IMR-90 (cell line): ENCODE measurements at regions not wholly inside any gene's neighbourhood (a gene's known extent, or its start where the extent isn't known, plus 50 kb on each side); places are given as distances from the start of the nearest gene placed in this dataset.

Experiments used
- ATAC-seq: fragments of 200-7000 bp; cut with Tn5 transposase; 2 replicates; pipeline ENCODE4 v1.9.1; 2020; ENCODE audit warnings: low read depth, mild to moderate bottlenecking, moderate library complexity
- BruUV-seq: library from RNA; stranded (reverse); fragments of 400-500 nt; replicated peaks from 2 replicates; lab custom pipeline; 2021; lab: Mats Ljungman, UMichigan
- CTCF ChIA-PET: fragments of 300-600 bp; formaldehyde crosslinking; extraction: SDS; loops from one replicate; lab custom pipeline; 2021; ENCODE audit warnings: antibody characterized with exemption; lab: Yijun Ruan, JAX
- POLR2A ChIA-PET: fragments of 300-600 bp; sonication (Branson Sonifier 250); formaldehyde crosslinking; loops from one replicate; lab custom pipeline; 2022; ENCODE audit warnings: antibody characterized with exemption; ENCODE audit not compliant: unreplicated experiment; lab: Charles Lee
- DNase-seq: peaks from one replicate; pipeline ENCODE4 v3.0.0; 2013
- H2AFZ ChIP-seq: replicated peaks from 2 replicates; pipeline ENCODE3; 2013; ENCODE audit warnings: low read length, mild to moderate bottlenecking; ENCODE audit not compliant: poor library complexity
- H2AK5ac ChIP-seq: 2 replicates; pipeline ENCODE4 v1.6.1; 2013; ENCODE audit warnings: low read depth, low read length, inconsistent platforms
- H2AK9ac ChIP-seq: replicated peaks from 2 replicates; pipeline ENCODE3; 2013; ENCODE audit warnings: mild to moderate bottlenecking, low read depth, low read length, moderate library complexity; ENCODE audit not compliant: poor library complexity
- H2BK120ac ChIP-seq: 2 replicates; pipeline ENCODE4 v1.6.1; 2013; ENCODE audit warnings: low read depth, low read length, inconsistent platforms
- H2BK15ac ChIP-seq: 3 replicates; pipeline ENCODE4 v1.6.1; 2013; ENCODE audit warnings: low read depth, low read length, inconsistent platforms
- H2BK20ac ChIP-seq: 2 replicates; pipeline ENCODE4 v1.6.1; 2013; ENCODE audit warnings: low read depth, mild to moderate bottlenecking, inconsistent platforms, low read length, moderate library complexity
- H2BK5ac ChIP-seq: 2 replicates; pipeline ENCODE4 v1.6.1; 2013; ENCODE audit warnings: mild to moderate bottlenecking, low read depth, low read length, inconsistent platforms; ENCODE audit not compliant: poor library complexity, severe bottlenecking
- H3K14ac ChIP-seq: replicated peaks from 2 replicates; pipeline ENCODE4 v1.6.1; 2013; ENCODE audit warnings: low read depth, low read length, inconsistent platforms
- H3K18ac ChIP-seq: 2 replicates; pipeline ENCODE4 v1.6.1; 2013; ENCODE audit warnings: low read depth, low read length, control low read depth
- H3K23ac ChIP-seq: 2 replicates; pipeline ENCODE4 v1.6.1; 2013; ENCODE audit warnings: low read depth, low read length, inconsistent platforms
- H3K27ac ChIP-seq: 2 replicates; pipeline ENCODE4 v1.5.1; 2013; ENCODE audit warnings: mild to moderate bottlenecking, control low read depth, low read length; ENCODE audit not compliant: insufficient read depth
- H3K27me3 ChIP-seq: 2 replicates; pipeline ENCODE4 v1.6.1; 2013; ENCODE audit warnings: low read length; ENCODE audit not compliant: control insufficient read depth, insufficient read depth
- H3K36me3 ChIP-seq: 2 replicates; pipeline ENCODE4 v1.6.1; 2013; ENCODE audit warnings: low read length, mixed read lengths; ENCODE audit not compliant: control insufficient read depth, insufficient read depth
- H3K4ac ChIP-seq: 2 replicates; pipeline ENCODE4 v1.6.1; 2013; ENCODE audit warnings: low read depth, low read length, inconsistent platforms
- H3K4me1 ChIP-seq: 2 replicates; pipeline ENCODE4 v1.6.1; 2013; ENCODE audit warnings: low read length, mixed read lengths; ENCODE audit not compliant: control insufficient read depth, insufficient read depth
- H3K4me2 ChIP-seq: 2 replicates; pipeline ENCODE4 v1.6.1; 2013; ENCODE audit warnings: low read depth, mild to moderate bottlenecking, control low read depth, low read length, moderate library complexity
- H3K4me3 ChIP-seq: 2 replicates; pipeline ENCODE4 v1.5.1; 2013; ENCODE audit warnings: low read depth, mild to moderate bottlenecking, control low read depth, low read length, moderate library complexity; ENCODE audit not compliant: insufficient read depth
- H3K56ac ChIP-seq: 2 replicates; pipeline ENCODE4 v1.6.1; 2013; ENCODE audit warnings: low read length, inconsistent platforms; ENCODE audit not compliant: insufficient read depth; ENCODE audit errors: extremely low read depth
- H3K79me1 ChIP-seq, 2 experiments: 2 replicates each; pipeline ENCODE4 v1.6.1; 2013; ENCODE audit warnings: low read length in 2 of 2, inconsistent platforms in 1 of 2, low read depth in 1 of 2
- H3K9ac ChIP-seq: 2 replicates; pipeline ENCODE4 v1.6.1; 2013; ENCODE audit warnings: low read depth, low read length, control low read depth
- H3K9me1 ChIP-seq: 2 replicates; pipeline ENCODE4 v1.6.1; 2013; ENCODE audit warnings: low read length, inconsistent platforms; ENCODE audit not compliant: insufficient read depth
- H3K9me3 ChIP-seq: 2 replicates; pipeline ENCODE4 v1.6.1; 2013; ENCODE audit warnings: low read length; ENCODE audit not compliant: control insufficient read depth, insufficient read depth
- H4K20me1 ChIP-seq: 2 replicates; pipeline ENCODE4 v1.6.1; 2013; ENCODE audit warnings: low read length, inconsistent platforms; ENCODE audit not compliant: insufficient read depth
- H4K5ac ChIP-seq: 2 replicates; pipeline ENCODE4 v1.6.1; 2013; ENCODE audit warnings: mild to moderate bottlenecking, low read depth, low read length, control low read depth
- H4K8ac ChIP-seq, 2 experiments: 2 replicates each; pipeline ENCODE4 v1.6.1; 2013; ENCODE audit warnings: low read depth in 2 of 2, low read length in 2 of 2, control low read depth in 1 of 2, inconsistent platforms in 1 of 2
- H4K91ac ChIP-seq: 2 replicates; pipeline ENCODE4 v1.6.1; 2013; ENCODE audit warnings: low read depth, low read length, inconsistent platforms; ENCODE audit not compliant: insufficient read depth
- BHLHE40 ChIP-seq: fragments of 150-350 bp; IDR thresholded peaks from 2 replicates; pipeline ENCODE4 v1.6.1; 2016; ENCODE audit warnings: mild to moderate bottlenecking, low read depth, low read length
- ELK1 ChIP-seq: fragments of 150-350 bp; IDR thresholded peaks from 2 replicates; pipeline ENCODE4 v1.6.1; 2016; ENCODE audit warnings: low read depth, mild to moderate bottlenecking, low read length, moderate library complexity, borderline replicate concordance
- FOS ChIP-seq: fragments of 150-350 bp; IDR thresholded peaks from 2 replicates; pipeline ENCODE4 v1.6.1; 2016; ENCODE audit warnings: low read depth, low read length
- MAFK ChIP-seq: IDR thresholded peaks from 2 replicates; pipeline ENCODE4 v1.6.1; 2012; ENCODE audit warnings: low read depth, low read length, improper control_type of control experiment
- MAZ ChIP-seq: IDR thresholded peaks from 2 replicates; pipeline ENCODE4 v1.6.1; 2012; ENCODE audit warnings: low read depth, mild to moderate bottlenecking, low read length, improper control_type of control experiment, moderate library complexity, borderline replicate concordance
- NFE2L2 ChIP-seq: fragments of 150-350 bp; IDR thresholded peaks from 2 replicates; pipeline ENCODE4 v1.6.1; 2016; ENCODE audit warnings: low read depth, mild to moderate bottlenecking, low read length
- POLR2A ChIP-seq: IDR thresholded peaks from 2 replicates; pipeline ENCODE4 v1.6.1; 2012; ENCODE audit warnings: mild to moderate bottlenecking, low read depth, low read length
- RAD21 ChIP-seq: IDR thresholded peaks from 2 replicates; pipeline ENCODE4 v1.6.1; 2012; ENCODE audit warnings: low read length, improper control_type of control experiment
- RCOR1 ChIP-seq: IDR thresholded peaks from 2 replicates; pipeline ENCODE4 v1.6.1; 2012; ENCODE audit warnings: mild to moderate bottlenecking, low read length, improper control_type of control experiment; ENCODE audit not compliant: insufficient replicate concordance
- RFX5 ChIP-seq: IDR thresholded peaks from 2 replicates; pipeline ENCODE4 v1.8.0; 2012; ENCODE audit warnings: low read depth, mild to moderate bottlenecking, low read length, moderate library complexity
- WGBS, 2 experiments: methylation state at CpG; one replicate each; pipeline versions ENCODE4 v1.1.5 to v1.1.7; 2013; ENCODE audit warnings: missing lambda C conversion rate in 2 of 2; ENCODE audit not compliant: insufficient read length in 1 of 2; ENCODE audit errors: extremely low coverage in 2 of 2; 5-methylcytosine and 5-hydroxymethylcytosine counted together
- dilution Hi-C: fragments of 300-500 bp; cut with HindIII; formaldehyde crosslinking; loops from one replicate; pipeline ENCODE4 v1.14.3; 2018; ENCODE audit warnings: low sequenced_read_pairs; ENCODE audit not compliant: unreplicated experiment
- in situ Hi-C: fragments of 300-500 bp; cut with MboI; formaldehyde crosslinking; loops from 3 replicates; pipeline ENCODE4 v1.14.3; 2019; ENCODE audit warnings: low sequenced_read_pairs, inconsistent platforms, mixed read lengths
- intact Hi-C: fragments of 100-400 bp; cut with micrococcal nuclease; formaldehyde crosslinking; loops from 2 replicates; pipeline ENCODE4 v1.10.0; 2022

- Histone ChIP-seq H3K18ac (no peak overlapping the region), H2AFZ (no peak overlapping the region), H2BK120ac (no peak overlapping the region), H2BK20ac (no peak overlapping the region), H3K9ac (no peak overlapping the region), H3K4me1 (no peaks in the 10 kb centered on the region), H3K23ac (no peak overlapping the region), H2BK5ac (no peak overlapping the region), H3K9me1 (no peaks in the 10 kb centered on the region), H4K5ac (no peak overlapping the region), H3K4me3 (no peak overlapping the region), H4K91ac (no peak overlapping the region), H4K8ac (no peak overlapping the region), H3K4me2 (no peak overlapping the region), H2BK15ac (no peak overlapping the region), H3K27ac (no peak overlapping the region), H3K27me3 (peaks cover 21% of the 10 kb centered on the region; the same call in 1 of the 2 replicates), H3K4ac (no peak overlapping the region), H2AK9ac (no peak overlapping the region), H3K9me3 (no peaks in the 10 kb centered on the region), H3K14ac (no peak overlapping the region), H3K56ac (no peak overlapping the region), H2AK5ac (no peak overlapping the region), H4K20me1 (no peaks in the 10 kb centered on the region), H3K36me3 (no peaks in the 10 kb centered on the region), H3K79me1 (no peaks in the 10 kb centered on the region)
- dilution Hi-C loops: no loop called here
- in situ Hi-C loops: no loop called here
- POLR2A ChIA-PET: interaction anchor here (0.5 kb wide), 1 partner anchor 248 kb away, joined by 3 read pairs; no protein-coding TSS in a partner anchor
- WGBS, 2 experiments: 45% methylated on average over 4 of the region's 10 CpGs; no CpG with 5 or more reads in 1 of the 2 experiments
- intact Hi-C loops: no loop called here
- DNase-seq (no peak), ATAC-seq (no peak)
- BruUV-seq: no TSS peak
- no peak for TF ChIP-seq MAFK
- TF ChIP-seq POLR2A: no peak
- TF ChIP-seq MAZ: no peak
- no peak for TF ChIP-seq NFE2L2
- no peak for TF ChIP-seq RFX5
- no peak for TF ChIP-seq FOS
- TF ChIP-seq RCOR1: no peak
- TF ChIP-seq ELK1: no peak
- TF ChIP-seq BHLHE40: no peak
- no peak for TF ChIP-seq RAD21
- CTCF ChIA-PET: no interaction called here
These were observed 169.2 kb upstream of the MVB12B start for GRCh38 chr9:126157423-126157822.
